ENCODE measurements at regions not wholly inside any gene's neighbourhood (a gene's known extent, or its start where the extent isn't known, plus 50 kb on each side); places are given as distances from the start of the nearest gene placed in this dataset.

DNA sequence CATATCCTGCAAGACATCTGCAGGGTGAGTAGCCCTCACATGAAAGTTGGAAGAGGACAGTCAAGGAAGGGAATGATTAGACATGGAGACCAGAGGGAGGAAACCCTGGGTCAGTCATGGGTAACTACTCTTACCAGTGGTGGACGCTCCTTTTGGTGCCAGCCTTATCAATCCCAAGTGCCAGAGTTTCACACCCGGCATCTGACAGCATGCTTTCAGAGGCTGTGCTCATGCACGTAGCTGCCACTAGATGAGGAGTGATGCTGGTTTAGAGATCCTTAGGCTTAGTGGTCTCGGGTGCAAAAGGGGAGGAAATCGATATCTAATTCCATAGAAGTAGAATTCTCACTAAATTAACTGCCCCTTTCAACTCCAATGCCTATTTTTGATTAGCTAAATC, 100.8 kb downstream of the PLCE1 start:
- no peak for DNase-seq
- Histone ChIP-seq H3K36me3 (no peaks in the 10 kb centered on the region), H3K4me3 (no peak overlapping the region), H3K27me3 (ENCODE audit: low read depth) (no peaks in the 10 kb centered on the region), H3K9me3 (no peaks in the 10 kb centered on the region), H3K4me1 (peaks cover 5% of the 10 kb centered on the region), H3K27ac (no peak overlapping the region)
- ATAC-seq, result no peak
- TF ChIP-seq, protein P1, sequence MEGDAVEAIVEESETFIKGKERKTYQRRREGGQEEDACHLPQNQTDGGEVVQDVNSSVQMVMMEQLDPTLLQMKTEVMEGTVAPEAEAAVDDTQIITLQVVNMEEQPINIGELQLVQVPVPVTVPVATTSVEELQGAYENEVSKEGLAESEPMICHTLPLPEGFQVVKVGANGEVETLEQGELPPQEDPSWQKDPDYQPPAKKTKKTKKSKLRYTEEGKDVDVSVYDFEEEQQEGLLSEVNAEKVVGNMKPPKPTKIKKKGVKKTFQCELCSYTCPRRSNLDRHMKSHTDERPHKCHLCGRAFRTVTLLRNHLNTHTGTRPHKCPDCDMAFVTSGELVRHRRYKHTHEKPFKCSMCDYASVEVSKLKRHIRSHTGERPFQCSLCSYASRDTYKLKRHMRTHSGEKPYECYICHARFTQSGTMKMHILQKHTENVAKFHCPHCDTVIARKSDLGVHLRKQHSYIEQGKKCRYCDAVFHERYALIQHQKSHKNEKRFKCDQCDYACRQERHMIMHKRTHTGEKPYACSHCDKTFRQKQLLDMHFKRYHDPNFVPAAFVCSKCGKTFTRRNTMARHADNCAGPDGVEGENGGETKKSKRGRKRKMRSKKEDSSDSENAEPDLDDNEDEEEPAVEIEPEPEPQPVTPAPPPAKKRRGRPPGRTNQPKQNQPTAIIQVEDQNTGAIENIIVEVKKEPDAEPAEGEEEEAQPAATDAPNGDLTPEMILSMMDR (IDR thresholded peaks at IDR 0.05), result no peak
- intact Hi-C loops (cut with DNase I), result no loop called here

DNA sequence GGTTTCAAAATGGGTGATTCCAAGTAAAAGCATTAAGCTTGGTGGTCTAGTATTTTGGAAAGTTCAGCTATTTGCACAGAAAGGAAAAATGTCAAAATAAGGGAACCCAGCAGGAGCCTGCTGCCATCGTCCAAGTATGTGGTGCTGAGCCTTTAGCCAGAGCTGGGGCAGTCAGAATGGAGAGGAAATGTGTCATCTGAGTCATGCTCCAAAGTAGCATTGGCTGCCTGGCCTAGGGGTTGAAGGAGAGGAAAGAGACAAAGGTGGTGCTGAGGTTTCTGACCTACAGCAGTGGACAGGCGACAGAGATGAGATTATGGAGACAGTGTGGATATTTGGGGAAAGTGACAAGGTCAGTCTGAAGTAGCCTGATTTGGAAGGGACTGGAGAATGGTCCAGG, 103.9 kb downstream of the PLCE1 start:
- ATAC-seq (no peak), DNase-seq (no peak)
- Histone ChIP-seq H3K36me3 (no peaks in the 10 kb centered on the region), H3K9me3 (no peaks in the 10 kb centered on the region), H3K27me3 (ENCODE audit: low read depth) (no peaks in the 10 kb centered on the region), H3K4me3 (no peak overlapping the region), H3K4me1 (peaks cover 5% of the 10 kb centered on the region), H3K27ac (no peak overlapping the region)
- TF ChIP-seq, protein P1 (IDR thresholded peaks at IDR 0.05), result no peak
- intact Hi-C loops (cut with DNase I), result no loop called here

DNA sequence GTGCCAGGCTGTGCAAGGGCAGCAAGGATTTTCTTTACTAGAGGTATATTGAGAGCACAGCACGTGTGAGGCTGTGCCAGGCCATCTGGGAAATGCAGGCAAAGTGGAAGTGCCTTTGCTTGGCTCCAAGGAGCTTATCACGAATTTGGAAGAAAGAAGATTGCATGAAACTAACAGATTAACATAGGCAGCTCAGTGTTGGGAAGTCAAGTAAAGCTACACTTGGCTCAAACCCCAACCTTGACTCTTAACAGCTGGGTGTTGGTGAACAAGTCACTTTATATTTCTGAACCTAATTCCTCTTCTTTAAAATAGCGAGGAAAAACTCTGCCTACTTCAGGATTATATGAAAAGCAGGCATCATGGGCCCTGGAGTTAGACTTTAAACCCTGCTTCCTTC, 105.2 kb downstream of the PLCE1 start:
- H3K9me3 ChIP-seq, result no peaks in the 10 kb centered on the region
- ATAC-seq (no peak), DNase-seq (no peak)
- no peaks in the 10 kb centered on the region for H3K36me3 ChIP-seq
- peaks cover 9% of the 10 kb centered on the region for H3K4me1 ChIP-seq
- no peak overlapping the region for H3K4me3 ChIP-seq
- intact Hi-C loops (cut with DNase I), result no loop called here
- TF ChIP-seq, protein P1 (IDR thresholded peaks at IDR 0.05), result no peak
- H3K27me3 ChIP-seq (ENCODE audit: low read depth), result no peaks in the 10 kb centered on the region
- no peak overlapping the region for H3K27ac ChIP-seq

DNA sequence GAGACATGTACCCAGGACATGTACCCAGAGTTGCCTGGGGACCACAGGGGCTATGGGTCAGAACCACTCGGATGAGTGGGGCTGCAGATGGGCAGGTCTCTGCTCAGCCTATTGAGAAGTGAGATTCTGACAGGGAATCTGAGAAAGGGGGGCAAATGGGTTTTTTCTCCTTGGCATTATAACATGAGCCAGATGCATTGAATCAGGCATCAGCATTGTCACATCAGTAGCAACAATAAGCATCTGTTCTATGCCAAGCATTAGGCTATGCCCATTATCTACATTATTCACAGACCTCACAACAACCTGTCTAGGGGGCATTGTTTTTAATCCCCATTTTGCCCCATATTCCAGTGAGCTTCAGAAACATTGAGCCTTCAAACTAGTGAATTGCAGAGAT, 108.2 kb downstream of the PLCE1 start:
- intact Hi-C loops (cut with DNase I), result no loop called here
- ATAC-seq (no peak), DNase-seq (no peak)
- Histone ChIP-seq H3K27me3 (ENCODE audit: low read depth) (no peaks in the 10 kb centered on the region), H3K9me3 (no peaks in the 10 kb centered on the region), H3K4me3 (no peak overlapping the region), H3K36me3 (no peaks in the 10 kb centered on the region), H3K4me1 (peaks cover 4% of the 10 kb centered on the region), H3K27ac (no peak overlapping the region)
- TF ChIP-seq, protein P1 (IDR thresholded peaks at IDR 0.05), result no peak

DNA sequence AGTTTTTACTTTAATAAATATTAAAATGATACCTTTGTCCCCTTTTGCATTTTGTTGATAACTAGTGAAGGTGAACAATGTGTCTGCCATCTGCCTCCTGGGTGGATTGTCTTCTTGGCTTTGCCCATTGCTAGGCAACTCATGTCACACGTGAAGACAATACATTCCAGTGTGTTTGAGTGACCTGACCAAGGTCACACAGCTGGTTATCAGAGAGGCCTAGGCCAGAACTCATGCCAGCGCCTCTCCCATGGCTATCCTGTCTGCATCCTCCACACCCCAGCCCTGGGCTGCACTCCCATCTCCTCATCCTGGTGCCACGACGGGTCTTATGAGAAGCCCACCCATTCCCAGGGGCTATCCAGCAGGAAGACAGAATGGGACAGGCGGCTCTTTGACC, 108.7 kb downstream of the PLCE1 start:
- intact Hi-C loops (cut with DNase I), result no loop called here
- TF ChIP-seq, protein P1 (IDR thresholded peaks at IDR 0.05), result no peak
- Histone ChIP-seq H3K9me3 (no peaks in the 10 kb centered on the region), H3K36me3 (no peaks in the 10 kb centered on the region), H3K4me1 (peaks cover 4% of the 10 kb centered on the region), H3K27me3 (ENCODE audit: low read depth) (no peaks in the 10 kb centered on the region), H3K4me3 (no peak overlapping the region), H3K27ac (no peak overlapping the region)
- DNase-seq (no peak), ATAC-seq (no peak)

DNA sequence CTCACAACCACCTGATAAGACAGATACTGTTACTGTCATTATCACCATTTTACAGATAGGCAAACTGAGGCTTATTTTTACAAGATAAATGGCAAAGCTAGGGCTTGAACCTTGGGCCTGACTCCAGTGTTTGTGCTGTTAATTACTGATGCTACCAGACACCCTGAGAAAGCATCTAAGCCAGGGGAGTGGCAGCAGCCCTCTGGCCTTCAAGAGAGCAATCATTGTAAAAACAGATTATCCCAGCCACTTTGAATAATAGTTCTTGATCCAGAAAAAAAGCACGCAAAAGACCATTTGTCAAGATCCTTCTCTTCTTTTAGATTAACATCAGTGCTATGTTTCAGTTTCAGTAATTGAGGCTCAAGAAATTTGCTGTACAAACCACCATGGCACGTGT, 109.5 kb downstream of the PLCE1 start:
- ATAC-seq (no peak), DNase-seq (no peak)
- Histone ChIP-seq H3K9me3 (no peaks in the 10 kb centered on the region), H3K36me3 (no peaks in the 10 kb centered on the region), H3K27me3 (ENCODE audit: low read depth) (no peaks in the 10 kb centered on the region), H3K27ac (no peak overlapping the region), H3K4me3 (no peak overlapping the region), H3K4me1 (peaks cover 4% of the 10 kb centered on the region)
- intact Hi-C loops (cut with DNase I), result no loop called here
- TF ChIP-seq, protein P1 (IDR thresholded peaks at IDR 0.05), result no peak

Data from lower lobe of right lung (tissue), 2 donors.